Suppressor macrophage treated with lipopolysaccharide for 1 hour (primary cell): ENCODE measurements at regions not wholly inside any gene's neighbourhood (a gene's known extent, or its start where the extent isn't known, plus 50 kb on each side); places are given as distances from the start of the nearest gene placed in this dataset.

Experiments
- DNase-seq, 3 donors: peaks; one replicate each; pipeline ENCODE4 v3.0.0-alpha.2; 2020 to 2022

DNA sequence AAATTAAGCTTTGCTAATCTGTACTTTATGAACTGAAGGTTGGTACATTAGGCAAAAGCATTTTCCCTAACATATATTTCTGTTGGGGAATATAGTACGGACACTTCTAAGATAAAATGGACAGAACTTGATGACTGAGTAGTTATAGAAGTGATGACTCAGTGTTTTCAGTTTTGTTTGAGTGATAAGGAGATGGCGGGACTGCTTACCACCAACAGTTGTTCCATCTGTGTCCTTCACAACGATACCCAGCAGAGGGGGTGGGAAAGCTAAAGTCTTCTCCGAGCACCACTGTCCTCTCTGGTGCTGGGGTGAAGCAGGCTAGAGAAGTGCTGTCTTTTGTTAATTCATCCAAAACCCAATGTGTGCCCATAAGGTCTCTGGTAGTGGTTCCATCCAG, 195.8 kb downstream of the CD47 start:
- no peak for DNase-seq

DNA sequence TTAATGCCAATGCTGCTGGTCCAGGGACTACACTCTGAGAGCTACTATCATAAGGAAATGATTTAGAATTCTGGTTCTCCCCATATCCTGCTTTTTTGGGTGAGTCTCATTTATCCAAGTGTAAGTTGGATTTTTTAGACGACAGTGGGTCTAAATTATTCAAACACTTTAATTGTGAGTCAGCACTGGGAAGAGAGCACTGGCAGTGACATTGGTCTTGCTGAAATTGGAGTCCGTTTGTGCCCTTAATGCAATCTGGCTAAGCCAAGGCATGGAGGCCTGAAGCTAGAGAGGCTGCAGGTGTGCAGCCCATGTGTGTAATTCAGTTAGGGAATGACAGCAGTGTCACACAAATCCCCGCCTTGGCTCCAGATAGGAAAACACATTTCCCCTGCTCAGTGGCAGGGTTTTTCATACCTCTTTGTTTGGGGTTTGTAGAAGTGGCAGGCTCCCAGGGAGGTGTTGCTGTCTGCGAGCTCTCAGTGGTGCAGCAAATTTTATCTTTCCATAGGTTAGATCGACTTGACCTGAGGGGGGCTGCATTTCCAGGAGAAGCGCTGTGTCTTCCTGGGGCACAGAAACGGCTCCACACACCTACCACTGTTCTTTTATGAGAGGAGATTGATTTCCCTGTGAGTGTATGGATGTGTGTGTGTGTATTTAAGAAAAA, 197.7 kb downstream of the CD47 start:
- DNase-seq: no peak

DNA sequence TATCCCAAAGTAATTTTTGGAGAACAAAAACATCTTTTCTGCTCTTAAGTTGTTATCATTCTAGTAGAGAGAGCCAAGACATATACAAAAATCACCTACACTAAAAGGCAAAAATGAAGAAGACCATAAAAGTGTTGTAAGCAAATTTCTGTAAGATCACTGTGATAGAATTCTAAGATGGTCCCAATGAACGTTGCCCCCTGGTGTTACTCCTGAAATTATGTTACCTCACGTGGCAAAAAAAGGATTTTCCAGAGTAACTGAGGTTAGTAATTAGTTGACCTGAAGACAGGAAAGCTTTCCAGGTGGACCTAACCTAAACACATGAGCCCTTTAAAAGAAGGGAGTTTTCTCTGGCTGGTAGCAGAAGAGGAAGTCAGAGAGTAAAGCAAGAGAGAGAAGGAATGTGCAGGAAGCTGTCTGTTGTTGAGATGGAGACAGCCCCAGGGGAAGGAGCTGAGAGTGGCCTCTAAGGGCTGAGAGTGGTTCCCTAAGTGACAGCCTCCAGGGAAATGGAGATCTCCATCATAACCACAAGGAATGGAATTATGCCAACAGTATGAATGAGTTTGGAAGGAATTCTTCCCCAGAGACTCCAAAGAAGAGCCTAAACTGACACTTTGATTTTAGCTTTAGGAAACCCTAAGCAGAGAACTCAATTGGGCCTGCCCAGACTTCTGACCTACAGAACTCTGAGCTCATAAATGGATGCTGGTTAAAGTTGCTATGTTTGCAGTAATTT, 205.9 kb downstream of the CD47 start:
- no peak for DNase-seq

DNA sequence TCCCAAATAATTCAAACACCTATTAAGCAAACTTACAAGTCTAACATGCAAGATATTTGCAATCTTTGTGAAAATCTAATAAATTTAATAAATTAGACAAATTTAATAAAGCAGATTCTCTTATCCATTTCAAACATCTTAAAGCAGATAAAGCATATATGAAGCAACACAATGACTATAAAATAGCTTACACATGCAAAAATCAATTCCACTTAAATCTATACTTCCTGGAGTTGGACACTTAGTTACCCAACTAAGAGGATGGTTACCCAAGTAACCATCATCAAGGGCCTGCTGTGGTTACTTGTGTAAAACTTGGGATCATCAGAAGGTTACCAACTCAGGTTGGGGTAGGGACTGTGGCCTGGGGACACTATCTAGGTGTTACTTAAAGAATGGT, 206.8 kb downstream of the CD47 start:
- no peak for DNase-seq

DNA sequence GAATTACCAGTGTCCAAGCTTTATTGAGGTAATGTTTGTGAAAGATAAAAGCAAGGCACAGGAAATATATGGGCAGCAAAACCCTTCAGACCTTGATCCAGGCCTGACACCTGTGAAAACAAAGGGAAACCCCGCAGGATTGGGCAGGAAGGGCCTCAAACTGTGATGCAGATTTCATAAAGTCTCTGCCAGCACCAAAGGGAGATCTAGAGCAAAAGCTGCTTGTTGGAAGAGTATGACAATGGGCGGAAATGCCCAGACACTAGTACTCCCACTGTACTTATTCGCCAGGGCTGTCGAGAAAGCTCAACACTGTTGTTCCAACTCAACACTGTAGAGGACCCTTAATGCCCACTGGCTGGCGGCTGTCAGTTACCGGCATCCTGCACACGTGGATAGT, 207.9 kb downstream of the CD47 start:
- no peak for DNase-seq

DNA sequence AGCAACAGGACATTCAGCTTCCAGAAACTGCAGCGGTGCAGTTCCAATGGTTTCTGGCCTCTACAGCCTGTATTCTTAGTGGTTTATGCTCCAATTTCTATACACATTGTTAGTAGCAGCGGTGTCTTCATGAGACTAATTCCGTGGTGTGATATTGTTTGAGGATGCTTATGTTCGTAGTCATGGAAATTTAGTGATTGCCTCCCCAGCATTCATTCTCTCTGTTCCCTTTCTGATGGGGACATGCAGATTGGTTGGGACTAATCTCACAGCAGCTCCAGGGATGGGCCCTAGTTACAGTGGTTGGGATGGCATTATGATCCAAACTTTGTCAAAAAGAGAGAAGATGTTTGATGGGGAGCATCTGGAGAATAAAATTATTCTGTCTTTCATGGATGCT, 208.6 kb downstream of the CD47 start:
- no peak for DNase-seq

DNA sequence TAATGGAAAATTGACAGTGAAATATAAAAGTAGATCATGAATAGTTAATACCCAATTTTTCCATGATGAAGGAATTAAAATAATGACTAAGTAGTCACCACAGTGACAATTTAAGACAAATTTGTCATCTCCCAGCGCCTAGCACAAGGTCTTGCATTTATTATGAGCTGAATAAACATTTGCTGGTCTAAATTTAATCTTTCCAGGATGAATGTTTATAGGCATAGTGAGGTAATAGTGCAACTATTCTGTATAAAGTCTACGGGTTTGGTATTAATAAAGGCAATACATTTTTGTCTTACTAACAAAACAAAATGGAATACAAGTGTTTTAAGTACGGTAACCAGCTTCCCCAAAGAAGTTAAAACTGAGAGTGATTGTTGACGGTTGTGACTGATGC, 209.3 kb downstream of the CD47 start:
- DNase-seq: no peak

DNA sequence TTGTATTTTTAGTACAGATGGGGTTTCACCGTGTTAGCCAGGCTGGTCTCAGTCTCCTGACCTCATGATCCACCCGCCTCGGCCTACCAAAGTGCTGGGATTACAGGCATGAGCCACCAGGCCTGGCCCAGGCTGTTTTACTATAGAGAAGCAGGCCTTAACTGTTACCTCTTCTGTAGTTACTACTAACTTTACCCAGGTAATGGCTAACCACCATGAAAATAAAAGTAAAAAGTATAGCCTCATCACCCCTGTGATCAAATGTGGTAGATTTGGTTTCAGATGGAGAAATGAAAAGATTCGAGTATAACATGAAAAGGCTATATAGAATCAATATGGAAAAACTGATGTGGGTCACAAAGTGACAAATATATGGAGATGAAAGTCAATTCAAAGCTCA, 210.1 kb downstream of the CD47 start:
- no peak for DNase-seq

DNA sequence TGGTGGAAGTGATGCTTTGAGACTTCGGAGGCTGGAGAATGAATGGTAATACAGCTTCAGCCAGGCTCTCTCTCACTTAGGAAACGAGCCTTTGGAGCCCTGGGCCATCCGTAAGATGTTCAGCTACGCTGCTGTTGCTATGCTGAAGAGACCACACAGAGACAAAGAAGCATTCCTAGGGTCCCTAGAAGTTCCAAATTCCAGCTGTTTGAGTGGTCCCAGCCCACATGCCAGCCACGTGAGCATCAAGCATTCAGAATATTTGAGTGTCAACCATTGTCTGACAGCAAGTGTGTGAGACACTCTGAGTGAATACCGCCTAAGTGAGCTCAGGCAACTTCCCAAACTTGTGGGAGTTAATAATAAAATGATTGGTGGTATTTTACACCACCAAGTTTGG, 212.9 kb downstream of the CD47 start:
- DNase-seq: no peak

DNA sequence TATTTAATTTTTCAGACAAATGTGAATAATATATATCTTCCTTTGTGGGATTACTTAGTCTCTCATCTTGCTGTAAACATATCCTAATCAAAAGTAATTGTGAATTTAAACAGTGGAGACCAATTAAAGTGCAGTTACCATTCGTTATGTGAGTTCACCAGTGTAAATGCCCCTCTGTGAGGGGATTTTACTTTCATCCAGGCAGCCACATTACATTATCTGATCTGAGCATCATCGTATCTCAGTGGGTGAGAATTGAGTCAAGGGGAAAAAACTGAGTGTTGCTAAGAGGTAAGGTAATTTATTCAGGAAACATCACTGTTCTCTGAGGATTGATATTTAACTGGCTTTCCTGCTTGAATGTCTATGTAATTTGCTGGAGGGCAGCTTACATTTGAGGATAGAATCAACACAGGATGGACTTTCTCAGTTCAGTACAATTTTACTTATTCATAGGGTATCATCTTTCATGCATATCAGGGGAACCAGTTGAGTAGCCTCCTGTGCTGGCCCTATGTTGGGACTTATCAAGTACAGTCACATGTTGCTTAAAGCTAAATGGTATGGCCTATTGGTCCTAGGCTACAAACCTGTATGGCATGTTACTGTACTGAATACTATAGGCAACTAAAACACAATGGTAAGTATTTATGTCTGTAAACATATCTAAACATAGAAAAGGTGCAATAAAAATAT, 219.7 kb downstream of the CD47 start:
- DNase-seq: no peak

DNA sequence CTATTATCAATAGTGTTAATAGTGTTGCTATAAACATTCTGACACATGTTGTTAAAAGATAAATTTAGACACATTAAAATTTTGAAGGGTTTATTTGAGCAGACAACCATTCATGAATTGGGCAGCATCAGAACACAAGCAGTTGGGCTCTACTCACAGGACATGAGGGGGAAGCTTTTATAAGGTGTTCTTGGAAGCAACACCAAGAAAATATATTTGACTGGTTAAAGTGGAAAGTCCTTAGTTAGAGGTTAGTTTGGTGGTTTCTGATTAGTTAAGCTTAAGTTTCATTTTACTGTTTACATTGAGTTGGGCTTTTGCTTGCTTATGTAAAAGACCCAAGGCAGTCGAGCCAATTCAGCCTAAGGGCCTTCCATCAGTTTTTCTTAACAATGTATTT, 220.7 kb downstream of the CD47 start:
- DNase-seq: no peak

DNA sequence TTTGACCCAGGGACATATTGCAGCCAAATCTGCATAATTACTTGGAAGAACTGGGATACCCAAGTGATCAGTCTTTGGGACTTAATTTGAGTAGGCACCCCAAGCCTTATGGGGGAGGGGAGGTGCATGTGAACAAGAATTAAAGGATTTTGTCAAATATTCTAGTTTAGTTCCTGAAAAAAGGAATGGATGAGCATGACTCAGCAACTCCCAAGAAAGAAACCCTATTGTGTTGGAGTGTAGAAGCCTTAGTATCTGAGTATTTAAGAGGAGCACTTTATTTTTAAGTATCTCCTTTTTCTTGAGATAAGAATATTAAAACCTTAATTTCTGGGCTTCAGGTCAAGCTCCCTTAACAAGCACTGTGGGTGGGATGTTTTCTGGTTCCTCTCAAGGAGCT, 222.4 kb downstream of the CD47 start:
- DNase-seq: peak in 2 of 3 donors; percentile 10 to 11

DNA sequence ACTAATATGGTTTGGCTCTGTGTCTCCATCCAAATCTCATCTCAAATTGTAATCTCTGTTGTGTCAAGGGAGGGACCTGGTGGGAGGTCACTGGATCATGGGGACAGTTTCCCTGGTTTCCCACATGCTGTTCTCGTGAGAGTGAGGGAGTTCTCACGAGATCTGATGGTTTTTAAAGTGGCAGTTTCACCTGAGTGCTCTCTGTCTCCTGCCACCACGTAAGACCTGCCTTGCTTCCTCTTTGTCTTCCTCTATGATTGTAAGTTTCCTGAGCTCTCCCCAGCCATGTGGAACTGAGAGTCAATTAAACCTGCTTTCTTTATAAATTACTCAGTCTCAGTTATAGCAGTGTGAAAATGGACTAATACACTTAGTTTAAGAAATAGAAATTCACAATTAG, 228.9 kb downstream of the CD47 start:
- no peak for DNase-seq

DNA sequence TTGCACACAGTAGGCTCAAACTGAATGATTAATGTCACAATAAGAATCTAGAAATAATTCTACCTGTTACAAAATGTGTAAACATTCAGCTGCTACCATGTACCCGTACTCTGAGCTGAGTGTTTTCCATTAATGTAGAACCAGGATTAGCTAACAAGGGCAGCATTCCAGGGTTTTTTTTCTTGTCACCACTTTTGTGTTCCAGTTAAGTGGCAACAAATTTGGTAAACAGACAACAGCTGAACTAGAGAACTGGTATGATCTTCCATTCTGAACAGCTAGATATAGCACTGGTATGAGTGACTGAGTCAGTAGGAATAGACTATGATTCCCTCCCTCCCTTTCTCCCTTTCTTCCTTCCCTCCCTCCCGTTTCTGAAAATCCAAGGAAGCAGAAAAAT, 229.4 kb downstream of the CD47 start:
- DNase-seq: no peak
